ENCODE measurements at regions not wholly inside any gene's neighbourhood (a gene's known extent, or its start where the extent isn't known, plus 50 kb on each side); places are given as distances from the start of the nearest gene placed in this dataset.

GRCh38 chr20:22403632-22404361 is 180.6 kb downstream of the FOXA2 start:
- no peak for DNase-seq

GRCh38 chr20:22403022-22403631 is 181.2 kb downstream of the FOXA2 start:
- DNase-seq = no peak

- DNase-seq = no peak
Measured at GRCh38 chr20:22402550-22402949, 181.8 kb downstream of the FOXA2 start.

GRCh38 chr20:22400440-22400839 is 183.9 kb downstream of the FOXA2 start:
- no peak for DNase-seq

DNA sequence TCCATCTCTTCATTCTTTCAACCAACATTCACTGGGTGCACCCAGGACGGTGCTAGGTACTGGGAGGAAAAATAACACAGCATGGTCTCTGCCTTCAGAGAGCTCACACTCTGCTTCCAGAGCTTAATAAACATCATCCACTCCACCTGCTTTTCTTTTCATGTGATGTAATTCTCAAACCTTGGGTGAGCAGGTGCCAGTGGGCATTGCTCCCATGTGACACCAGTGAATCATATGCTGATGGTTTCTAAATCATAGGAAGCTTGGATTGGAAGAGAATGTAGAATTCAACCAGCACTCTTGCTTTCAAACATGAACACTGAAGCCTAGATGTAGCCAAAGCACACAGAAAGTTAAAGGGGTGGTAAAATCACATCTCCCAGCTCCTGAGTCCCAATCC is 189.8 kb downstream of the FOXA2 start:
- no peak for DNase-seq

GRCh38 chr20:22390543-22390903 is 193.8 kb downstream of the FOXA2 start:
- DNase-seq = no peak

DNA sequence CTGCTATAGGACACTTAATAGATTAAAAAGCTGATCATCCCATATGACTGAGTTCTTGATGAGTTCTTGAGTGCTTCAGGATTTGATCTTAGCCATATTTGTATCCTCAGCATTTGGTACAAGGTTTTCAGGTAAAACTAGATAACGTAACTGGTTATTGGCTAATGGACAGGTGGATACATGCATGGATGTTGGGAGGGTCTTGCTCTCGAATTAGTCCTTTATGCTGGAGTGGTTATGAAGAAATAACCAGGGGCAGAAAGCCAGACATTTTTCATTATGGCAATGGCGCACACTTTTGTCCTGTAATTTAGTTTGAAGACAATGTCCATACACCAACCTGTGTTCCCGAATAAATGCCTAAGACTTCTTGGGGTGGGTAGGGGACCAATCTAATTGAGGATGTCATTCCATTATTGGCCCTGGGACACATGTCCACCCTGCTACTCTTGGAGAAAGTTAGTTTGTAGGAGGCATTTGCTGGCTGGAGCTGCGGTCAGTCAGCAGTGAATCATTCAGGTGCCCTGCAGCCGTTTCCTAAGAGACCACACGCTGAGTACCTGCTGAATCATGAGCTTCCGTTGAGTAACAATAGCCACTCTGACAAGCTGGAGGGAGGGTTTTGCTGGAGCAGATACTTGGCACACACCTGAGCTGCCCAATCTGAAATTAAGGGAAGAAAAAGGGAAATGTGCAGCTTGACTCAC is 194.4 kb downstream of the FOXA2 start:
- no peak for DNase-seq

- DNase-seq = no peak
Measured at GRCh38 chr20:22387452-22387851, 196.9 kb downstream of the FOXA2 start.

GRCh38 chr20:22386306-22386623 is 198.1 kb downstream of the FOXA2 start:
- no peak for DNase-seq

DNA sequence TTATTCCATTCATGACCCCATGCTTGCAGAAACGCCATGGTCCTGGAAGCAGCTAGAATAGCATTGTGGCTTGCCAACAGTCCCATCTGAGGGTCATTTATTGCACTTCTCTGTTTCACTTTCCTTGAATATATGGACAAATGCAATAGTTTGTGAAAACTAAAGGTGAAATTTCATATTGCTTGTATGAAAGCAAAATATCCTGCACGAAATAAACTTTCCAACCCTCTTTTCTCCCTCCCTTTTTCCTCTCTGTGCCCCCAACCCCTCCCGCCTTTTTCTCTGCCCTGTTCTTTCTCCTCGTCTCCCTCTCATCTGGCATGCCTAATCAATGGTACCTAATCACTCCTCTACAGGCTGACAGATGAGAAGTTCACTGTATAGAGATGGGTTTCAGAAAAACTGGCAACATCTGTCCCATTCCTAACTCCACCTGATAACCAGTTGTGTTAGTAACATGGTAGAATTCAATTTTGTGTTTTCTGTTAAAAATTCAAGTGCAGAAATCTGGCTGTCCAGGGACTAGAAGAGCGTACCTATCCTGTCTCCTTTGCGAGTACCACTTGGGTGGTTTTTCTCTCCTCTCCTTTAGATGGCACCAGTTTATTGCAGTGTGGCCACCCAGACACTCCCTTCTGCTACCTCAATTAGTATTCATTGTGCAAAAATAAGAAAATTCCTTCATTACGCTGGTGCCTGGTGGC is 198.6 kb downstream of the FOXA2 start:
- no peak for DNase-seq

- DNase-seq = no peak
Measured at GRCh38 chr20:22384978-22385377, 199.4 kb downstream of the FOXA2 start.

DNA sequence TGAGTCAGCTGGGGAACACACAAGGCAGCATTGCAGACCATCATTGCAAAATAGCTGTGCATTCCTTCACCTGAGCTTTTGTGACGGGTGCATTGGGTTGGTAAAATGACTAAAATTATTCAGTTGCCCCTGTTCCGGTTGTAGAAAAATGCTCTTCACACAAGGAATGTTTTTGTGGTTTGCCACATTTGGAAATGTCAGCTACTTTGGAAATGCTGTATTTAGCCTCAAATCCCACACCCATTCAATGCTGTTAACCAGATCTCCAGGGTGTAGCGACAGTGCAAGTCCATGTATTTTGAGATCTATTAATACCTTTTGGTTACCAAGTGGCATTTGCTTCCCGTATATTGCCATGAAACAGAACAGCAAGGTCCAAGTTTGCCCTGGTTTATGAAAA is 201.2 kb downstream of the FOXA2 start:
- DNase-seq = no peak

- DNase-seq = no peak
Measured at GRCh38 chr20:22382742-22383141, 201.6 kb downstream of the FOXA2 start.

- DNase-seq = no peak
Measured at GRCh38 chr20:22381812-22382416, 202.5 kb downstream of the FOXA2 start.

DNA sequence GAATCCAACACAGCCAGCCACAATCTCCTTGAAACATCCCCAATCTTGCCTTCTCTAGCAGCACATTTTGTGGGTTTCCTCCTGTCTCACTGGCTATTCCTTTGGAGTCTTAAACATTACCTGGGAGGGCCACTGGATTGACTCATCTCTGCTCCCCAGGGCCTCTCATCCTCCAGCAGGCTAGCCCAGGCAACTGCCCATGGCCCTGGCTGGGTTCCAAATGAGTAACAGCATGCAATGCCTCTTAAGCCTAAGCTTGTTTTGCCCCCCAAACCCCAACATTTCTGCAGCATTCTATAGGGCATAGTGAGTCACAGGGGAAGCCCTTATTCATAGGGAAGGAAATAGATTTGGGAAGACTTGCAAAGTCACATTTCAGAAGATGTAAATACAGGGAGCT is 204.9 kb downstream of the FOXA2 start:
- no peak for DNase-seq

DNA sequence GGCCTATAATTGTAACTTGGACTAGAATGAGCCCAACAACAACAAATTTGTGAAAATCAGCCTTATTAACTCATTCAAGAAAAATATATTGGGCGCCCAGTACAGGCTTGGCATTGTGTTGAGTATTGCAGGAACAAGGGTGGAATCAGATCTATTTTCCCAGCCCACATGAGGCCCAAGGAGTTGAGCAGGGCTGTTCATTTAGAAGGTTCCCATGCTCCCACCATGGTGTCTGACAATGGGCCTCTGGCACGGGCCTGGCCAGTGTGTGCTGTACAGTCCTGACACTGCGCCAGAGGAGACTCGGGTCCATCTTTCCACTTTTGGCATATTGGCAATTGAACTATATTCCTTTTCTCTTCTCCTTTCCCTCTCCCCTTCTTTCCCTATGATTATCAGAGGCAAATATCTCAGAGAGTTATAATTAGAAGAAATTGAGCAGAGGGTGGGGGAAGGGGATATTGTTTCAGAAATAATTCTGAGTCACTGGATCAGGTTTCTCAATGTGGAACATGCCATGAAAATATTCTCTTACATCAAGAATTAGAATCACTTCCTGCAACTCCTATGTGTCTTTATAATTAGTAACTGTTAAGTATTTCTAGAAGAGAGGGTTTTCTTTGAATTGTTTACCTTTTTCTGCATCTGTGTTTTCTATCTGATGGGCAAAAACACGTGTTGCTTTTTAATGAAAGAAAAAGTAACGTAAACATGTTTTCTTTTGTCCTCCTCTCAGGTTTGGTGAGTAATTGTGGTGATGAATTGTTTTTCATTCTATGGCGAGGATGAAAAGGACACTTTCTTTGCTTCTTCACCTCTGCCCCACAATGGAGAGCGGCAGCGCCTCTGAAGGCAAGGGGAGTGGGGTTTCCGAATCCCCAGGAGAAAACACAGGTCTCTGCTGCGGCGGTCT is 209.4 kb downstream of the FOXA2 start:
- DNase-seq = no peak

- no peak for DNase-seq
Measured at GRCh38 chr20:22374066-22374465, 210.3 kb downstream of the FOXA2 start.

- no peak for DNase-seq
Measured at GRCh38 chr20:22373164-22373895, 211.0 kb downstream of the FOXA2 start.

- DNase-seq = peak; percentile 1
Measured at GRCh38 chr20:22371843-22372242, 212.5 kb downstream of the FOXA2 start.

DNA sequence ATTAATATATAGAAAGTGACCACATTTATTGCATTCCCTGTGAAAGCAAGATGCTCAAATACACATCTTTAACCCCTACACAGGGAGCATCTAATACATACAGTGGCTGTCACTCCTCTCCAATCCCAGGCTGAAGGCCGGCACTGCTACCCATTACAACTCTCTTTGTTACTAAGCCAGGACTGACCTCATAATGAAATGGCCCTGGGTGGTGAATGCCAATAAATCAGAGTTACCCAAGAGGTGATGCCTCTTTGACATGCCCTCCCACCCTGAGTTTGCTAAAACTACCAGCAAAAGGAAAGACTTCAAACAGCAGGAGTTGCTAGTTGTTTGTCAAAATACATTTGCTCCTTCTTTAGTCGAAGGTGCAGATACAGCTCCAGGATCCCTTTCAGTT is 214.2 kb downstream of the FOXA2 start:
- DNase-seq = no peak

- no peak for DNase-seq
Measured at GRCh38 chr20:22369100-22369499, 215.3 kb downstream of the FOXA2 start.

- DNase-seq = no peak
Measured at GRCh38 chr20:22368235-22368634, 216.1 kb downstream of the FOXA2 start.

Measured in CD4-positive, alpha-beta T cell treated with Interleukin-17A for 1 hour (primary cell).